ENCODE measurements at regions not wholly inside any gene's neighbourhood (a gene's known extent, or its start where the extent isn't known, plus 50 kb on each side); places are given as distances from the start of the nearest gene placed in this dataset.

GRCh38 chr2:14928056-14928455, 295.5 kb downstream of the LRATD1 start:
- no peak for TF ChIP-seq CTBP1 (IDR thresholded peaks at IDR 0.05; ENCODE audit: borderline replicate concordance)
- TF ChIP-seq, protein P1, sequence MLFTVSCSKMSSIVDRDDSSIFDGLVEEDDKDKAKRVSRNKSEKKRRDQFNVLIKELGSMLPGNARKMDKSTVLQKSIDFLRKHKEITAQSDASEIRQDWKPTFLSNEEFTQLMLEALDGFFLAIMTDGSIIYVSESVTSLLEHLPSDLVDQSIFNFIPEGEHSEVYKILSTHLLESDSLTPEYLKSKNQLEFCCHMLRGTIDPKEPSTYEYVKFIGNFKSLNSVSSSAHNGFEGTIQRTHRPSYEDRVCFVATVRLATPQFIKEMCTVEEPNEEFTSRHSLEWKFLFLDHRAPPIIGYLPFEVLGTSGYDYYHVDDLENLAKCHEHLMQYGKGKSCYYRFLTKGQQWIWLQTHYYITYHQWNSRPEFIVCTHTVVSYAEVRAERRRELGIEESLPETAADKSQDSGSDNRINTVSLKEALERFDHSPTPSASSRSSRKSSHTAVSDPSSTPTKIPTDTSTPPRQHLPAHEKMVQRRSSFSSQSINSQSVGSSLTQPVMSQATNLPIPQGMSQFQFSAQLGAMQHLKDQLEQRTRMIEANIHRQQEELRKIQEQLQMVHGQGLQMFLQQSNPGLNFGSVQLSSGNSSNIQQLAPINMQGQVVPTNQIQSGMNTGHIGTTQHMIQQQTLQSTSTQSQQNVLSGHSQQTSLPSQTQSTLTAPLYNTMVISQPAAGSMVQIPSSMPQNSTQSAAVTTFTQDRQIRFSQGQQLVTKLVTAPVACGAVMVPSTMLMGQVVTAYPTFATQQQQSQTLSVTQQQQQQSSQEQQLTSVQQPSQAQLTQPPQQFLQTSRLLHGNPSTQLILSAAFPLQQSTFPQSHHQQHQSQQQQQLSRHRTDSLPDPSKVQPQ (CRISPR knock-in tag; IDR thresholded peaks at IDR 0.05; ENCODE audit: borderline replicate concordance), result no peak
- no peak for TF ChIP-seq POLR2AphosphoS5 (IDR thresholded peaks at IDR 0.05; ENCODE audit: control insufficient read depth, insufficient read depth, low read depth, low read length)
- no peak for TF ChIP-seq MAX (CRISPR knock-in tag; IDR thresholded peaks at IDR 0.05)

Measured in K562 (cell line).